GM21529 (cell line): ENCODE measurements at regions not wholly inside any gene's neighbourhood (a gene's known extent, or its start where the extent isn't known, plus 50 kb on each side); places are given as distances from the start of the nearest gene placed in this dataset.
"Not testable (repeated sequence)": the region's sequence is repeated elsewhere in the genome, so short reads cannot be mapped to it uniquely, and the experiment has no call there.

Experiments used
- ATAC-seq: cut with Tn5 transposase; IDR thresholded peaks from one replicate; pipeline ENCODE4 v1.9.1; 2021; ENCODE audit not compliant: unreplicated experiment

- ATAC-seq = no peak
Measured at GRCh38 chr5:56307714-56308333, 74.7 kb upstream of the ANKRD55 start.

GRCh38 chr5:56306433-56307150, 73.5 kb upstream of the ANKRD55 start:
- no peak for ATAC-seq

- no peak for ATAC-seq
Measured at GRCh38 chr5:56305001-56305950, 72.1 kb upstream of the ANKRD55 start.

- no peak for ATAC-seq
Measured at GRCh38 chr5:56303511-56303910, 70.4 kb upstream of the ANKRD55 start.

GRCh38 chr5:56302027-56302426, 68.9 kb upstream of the ANKRD55 start:
- ATAC-seq = no peak

- no peak for ATAC-seq
Measured at GRCh38 chr5:56301069-56301468, 67.9 kb upstream of the ANKRD55 start.

- no peak for ATAC-seq
Measured at GRCh38 chr5:56299212-56299611, 66.1 kb upstream of the ANKRD55 start.

GRCh38 chr5:56298336-56299090, 65.4 kb upstream of the ANKRD55 start:
- no peak for ATAC-seq

- ATAC-seq = no peak
Measured at GRCh38 chr5:56297851-56298250, 64.7 kb upstream of the ANKRD55 start.

- ATAC-seq = not testable (repeated sequence)
Measured at GRCh38 chr5:56295311-56295710, 62.2 kb upstream of the ANKRD55 start.

- ATAC-seq = no peak
Measured at GRCh38 chr5:56294354-56294753, 61.2 kb upstream of the ANKRD55 start.

- not testable (repeated sequence) for ATAC-seq
Measured at GRCh38 chr5:56292874-56293273, 59.7 kb upstream of the ANKRD55 start.

GRCh38 chr5:56291661-56292374, 58.7 kb upstream of the ANKRD55 start:
- no peak for ATAC-seq

GRCh38 chr5:56291079-56291643, 58.0 kb upstream of the ANKRD55 start:
- no peak for ATAC-seq

- no peak for ATAC-seq
Measured at GRCh38 chr5:56290378-56291078, 57.4 kb upstream of the ANKRD55 start.

- ATAC-seq = no peak
Measured at GRCh38 chr5:56289602-56289987, 56.5 kb upstream of the ANKRD55 start.

GRCh38 chr5:56288873-56289601, 55.9 kb upstream of the ANKRD55 start:
- ATAC-seq = no peak

GRCh38 chr5:56286015-56286884, 53.1 kb upstream of the ANKRD55 start:
- no peak for ATAC-seq
